ENCODE measurements at regions not wholly inside any gene's neighbourhood (a gene's known extent, or its start where the extent isn't known, plus 50 kb on each side); places are given as distances from the start of the nearest gene placed in this dataset.
"Not testable (repeated sequence)": the region's sequence is repeated elsewhere in the genome, so short reads cannot be mapped to it uniquely, and the experiment has no call there.

DNA sequence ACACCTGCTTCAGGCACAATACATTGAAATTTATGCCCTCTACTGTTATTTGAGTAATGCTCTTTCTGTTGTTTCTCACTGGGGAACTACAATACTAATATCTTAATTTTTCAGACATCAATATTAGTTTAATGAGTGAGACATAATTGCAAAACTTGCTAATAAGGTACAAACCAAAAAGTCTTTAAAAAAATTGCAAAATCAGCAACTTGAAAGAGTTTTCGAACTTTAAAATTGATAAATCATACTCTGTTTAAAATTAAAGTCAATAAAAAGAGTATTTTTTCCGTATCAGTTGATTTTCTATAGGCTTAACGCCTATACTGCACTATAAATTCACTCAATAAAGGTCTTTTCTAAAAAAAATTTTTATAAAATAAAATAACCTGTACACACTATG is 1735.9 kb upstream of the SEL1L start:
- no peak for DNase-seq

DNA sequence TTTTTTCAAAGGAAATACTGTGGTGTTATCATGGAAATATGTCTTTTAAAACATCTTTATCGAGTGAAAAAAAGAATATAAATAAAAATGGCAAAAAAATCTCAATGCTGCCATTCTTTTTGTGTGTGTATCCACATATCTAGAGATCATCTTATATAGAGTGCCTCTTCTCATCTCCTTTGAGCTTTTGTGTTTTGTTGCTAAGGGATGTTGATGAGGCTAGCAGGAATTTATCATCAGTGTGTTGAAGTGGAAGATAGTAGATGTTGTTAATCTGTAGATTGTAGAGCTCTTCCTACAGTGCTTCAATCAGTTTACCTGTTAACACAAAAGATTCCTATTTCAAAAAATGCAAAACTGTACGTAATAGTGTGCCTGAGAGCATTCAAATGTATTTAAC is 1738.0 kb upstream of the SEL1L start:
- DNase-seq: no peak

DNA sequence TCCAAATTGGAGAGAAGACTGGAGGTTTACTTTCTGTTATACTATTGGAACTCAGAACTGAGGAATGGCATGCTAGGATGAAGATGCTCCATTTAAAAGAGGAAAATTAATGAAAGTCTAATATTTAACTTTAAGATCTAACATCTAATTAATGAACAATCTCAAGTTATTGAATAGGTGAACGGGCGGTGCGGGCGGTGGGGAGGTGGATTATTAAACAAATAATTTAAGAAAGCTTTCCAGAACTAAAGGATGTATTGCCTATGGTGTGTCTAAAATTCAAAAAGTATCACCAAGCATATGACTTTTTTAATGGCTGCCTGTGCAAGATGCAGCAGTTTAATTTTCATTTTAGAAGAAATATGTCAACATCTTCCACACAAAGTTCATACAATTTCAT is 1747.1 kb upstream of the SEL1L start:
- no peak for DNase-seq

DNA sequence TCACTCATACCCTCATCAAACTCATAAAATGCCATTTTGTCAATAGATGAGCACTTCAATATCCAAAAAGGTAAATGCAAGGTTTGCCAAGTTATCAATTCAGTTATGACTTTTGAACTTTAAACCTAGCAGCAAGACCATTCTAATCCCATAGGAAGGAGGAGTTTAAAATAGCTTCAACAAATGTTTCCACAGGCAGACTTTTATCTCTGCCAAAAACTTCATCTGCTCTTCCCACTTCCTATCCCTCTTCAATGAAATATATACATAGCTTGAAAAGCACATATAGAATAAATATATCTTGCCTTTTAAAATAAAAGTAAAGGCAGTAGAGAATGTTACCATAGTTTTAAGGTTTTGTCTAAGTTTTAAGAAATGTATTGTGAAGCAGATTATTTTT is 1749.1 kb upstream of the SEL1L start:
- no peak for DNase-seq

DNA sequence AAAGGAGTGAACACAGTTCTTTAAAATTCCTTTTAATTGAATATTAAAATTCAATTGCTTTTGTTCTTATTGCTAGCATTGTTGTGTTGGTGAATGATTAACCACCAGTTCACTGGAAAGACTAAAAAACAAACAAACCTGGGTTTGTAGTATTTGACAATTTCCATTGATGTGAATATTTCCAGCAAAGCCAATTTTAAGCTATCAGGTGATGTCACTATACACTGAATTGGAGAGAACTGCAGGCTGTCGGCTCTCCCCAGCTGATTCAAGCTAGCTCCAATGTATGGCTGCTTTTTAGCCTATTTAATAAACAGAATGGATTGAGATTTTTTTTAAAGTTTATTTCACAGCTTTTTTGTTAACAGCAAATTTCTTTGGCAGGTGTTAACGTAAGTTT is 1753.6 kb upstream of the SEL1L start:
- no peak for DNase-seq

DNA sequence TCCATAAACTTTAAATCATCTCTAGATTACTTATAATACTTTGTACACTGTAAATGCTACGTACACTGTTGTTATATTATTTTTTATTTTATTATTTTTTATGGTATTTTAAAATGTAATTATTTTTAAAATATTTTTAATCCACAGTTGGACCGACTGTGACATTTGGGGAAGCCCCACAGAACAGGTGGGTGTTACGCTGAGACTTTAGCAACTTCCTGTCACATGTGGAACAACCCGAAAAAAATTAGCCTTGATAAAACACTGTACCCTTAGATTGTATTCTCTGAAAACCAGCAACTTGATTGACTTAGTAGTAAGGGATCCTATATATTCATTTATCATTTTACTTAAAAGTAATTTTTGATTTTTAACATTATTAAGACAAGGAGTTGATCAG is 1755.7 kb upstream of the SEL1L start:
- DNase-seq: no peak

DNA sequence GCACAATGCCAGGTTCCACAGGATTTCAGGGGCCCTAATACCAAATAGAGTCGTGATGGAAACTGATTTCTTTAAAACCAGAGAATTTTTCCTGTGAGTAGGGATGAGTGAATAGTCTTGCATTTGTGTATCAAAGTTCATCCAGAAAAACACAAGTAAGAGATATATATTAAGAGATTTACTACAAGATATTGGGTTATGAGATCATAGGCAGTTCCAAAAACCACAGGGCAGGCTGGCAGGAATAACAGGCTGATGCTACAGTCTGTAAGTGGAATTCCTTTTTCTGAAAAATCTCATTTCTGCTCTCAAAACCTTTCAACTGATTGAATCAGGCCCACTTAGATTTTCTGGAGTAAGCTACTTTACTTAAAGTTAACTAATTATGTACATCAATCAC is 1756.2 kb upstream of the SEL1L start:
- DNase-seq: no peak

DNA sequence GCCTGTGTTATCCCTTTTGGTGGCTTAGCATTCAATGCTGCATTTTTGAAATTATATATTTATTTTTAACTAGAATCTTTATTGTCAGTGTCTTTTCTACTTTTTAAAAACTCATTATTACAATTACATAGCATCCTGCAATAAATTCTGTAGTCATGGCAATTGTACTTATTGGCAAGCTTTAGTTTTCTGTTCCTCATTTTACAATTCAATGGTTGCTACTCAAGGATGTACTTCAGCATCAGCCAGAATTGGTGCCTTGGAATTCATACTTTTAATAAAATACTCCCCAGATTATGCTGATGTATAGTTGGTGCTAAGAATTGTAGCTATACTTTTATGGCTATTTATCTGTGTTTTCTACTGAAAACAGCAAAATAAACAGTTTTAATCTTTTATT is 1756.8 kb upstream of the SEL1L start:
- DNase-seq: no peak

DNA sequence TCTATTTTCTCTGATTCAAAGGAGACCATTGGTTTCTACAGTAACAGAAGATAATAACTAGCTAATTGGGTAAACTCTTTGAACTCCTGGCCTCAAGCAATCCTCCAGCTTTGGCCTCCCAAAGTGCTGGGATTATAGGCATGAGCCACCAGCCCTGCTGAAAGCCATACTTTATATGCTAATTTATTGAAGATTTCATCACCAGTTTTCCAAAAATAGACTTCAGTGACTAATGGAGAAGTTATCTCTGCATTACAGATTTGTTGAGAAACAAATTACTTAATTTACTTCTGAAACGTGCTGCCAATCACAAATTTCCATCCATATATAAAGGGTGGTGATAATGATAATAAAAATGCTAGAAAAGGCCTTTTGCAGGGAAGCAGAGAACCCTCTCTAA is 1758.1 kb upstream of the SEL1L start:
- DNase-seq: no peak

DNA sequence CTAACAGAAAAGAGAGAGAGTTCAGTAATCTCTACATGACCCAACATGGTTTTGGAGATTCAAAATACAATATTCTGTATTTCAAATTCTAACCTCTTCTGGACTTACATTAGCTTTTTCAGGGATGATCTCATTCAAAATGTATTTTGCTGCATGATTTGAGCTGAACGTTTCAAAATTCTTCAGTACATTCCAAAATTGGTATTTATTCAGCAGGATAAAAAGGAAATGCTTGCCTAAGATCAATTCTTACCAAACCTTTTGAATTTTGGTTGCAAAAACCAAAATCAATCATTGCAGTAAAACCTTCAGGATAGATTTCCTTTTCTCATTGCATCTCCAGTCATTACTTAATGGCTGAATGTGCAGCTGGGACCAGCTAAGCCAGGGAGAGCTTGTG is 1761.3 kb upstream of the SEL1L start:
- DNase-seq: no peak

DNA sequence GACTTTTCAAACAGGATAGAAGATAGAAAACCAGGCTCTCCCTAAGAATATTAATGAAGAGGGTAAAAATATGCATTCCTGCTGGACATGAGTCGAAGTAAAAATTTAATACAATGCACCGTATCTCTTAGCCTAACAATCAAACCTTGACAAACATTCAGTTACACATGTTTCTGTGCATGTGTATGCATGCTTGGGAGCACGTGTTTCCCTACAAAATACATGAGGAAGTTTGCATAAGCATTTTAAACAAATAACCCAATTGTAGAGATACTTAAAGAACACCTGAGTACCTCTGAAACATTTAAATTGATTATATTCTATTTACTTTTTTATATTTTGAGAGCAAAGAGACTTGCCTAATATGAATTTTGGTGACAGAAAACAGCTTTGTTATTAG is 1763.7 kb upstream of the SEL1L start:
- DNase-seq: no peak

DNA sequence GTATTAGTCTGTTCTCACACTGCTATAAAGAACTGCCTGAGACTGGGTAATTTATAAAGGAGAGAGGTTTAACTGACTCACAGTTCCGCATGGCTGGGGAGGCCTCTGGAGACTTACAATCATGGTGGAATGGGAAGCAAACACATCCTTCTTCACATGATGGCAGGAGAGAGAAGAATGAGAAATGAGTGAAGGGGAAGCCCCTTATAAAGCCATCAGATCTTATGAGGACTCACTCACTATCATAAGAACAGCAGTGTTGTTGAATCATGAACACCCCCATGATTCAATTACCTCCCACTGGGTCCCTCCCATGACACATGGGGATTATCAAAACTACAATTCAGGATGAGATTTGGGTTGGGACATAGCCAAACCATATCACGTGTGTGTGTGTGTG is 1764.4 kb upstream of the SEL1L start:
- DNase-seq: not testable (repeated sequence)

DNA sequence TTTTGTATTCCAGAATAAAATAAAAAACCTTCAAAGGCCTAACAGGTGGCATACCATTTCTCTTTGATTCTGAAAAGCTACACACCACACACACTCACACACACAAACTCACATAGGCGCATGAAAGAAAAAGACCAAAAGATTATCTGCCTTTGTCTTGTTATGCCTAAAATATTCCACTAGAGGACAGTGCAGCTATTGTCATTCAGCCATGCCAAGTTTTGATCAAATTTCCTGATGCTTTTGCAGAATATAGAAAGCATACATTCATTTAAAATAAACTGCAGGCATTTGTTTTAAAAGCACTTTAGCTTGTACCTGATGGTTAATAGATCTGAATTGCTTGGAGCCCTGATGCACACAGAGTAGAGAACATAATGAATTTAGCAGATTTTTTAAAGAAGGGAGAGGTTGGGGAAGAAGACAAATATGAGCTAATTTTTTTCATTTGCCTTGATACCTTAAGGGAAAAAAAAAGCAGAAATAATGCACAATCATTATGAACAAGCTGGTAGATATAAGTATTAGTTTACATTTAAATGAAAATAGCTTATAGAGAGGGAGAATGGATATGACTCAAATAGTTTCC is 1766.9 kb upstream of the SEL1L start:
- peak; percentile 1 for DNase-seq

DNA sequence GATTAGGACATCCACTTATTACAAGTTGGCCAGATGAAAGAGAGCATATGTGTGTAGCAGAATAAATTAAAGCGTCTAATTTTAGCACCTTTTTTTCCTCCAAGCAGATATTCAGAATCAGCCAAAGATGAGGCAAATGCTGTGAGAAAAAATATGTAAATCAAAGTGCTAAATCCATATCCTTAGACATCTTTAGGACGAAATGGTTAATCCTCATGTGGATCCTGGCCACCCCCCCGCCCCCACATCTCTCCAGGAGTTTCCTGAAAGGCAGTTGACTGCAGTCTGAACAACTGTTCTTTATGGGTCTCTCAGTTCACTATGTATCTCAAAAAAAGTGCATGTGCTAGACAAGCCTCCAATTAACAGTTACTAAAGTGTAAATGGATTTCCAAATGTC is 1768.1 kb upstream of the SEL1L start:
- no peak for DNase-seq

DNA sequence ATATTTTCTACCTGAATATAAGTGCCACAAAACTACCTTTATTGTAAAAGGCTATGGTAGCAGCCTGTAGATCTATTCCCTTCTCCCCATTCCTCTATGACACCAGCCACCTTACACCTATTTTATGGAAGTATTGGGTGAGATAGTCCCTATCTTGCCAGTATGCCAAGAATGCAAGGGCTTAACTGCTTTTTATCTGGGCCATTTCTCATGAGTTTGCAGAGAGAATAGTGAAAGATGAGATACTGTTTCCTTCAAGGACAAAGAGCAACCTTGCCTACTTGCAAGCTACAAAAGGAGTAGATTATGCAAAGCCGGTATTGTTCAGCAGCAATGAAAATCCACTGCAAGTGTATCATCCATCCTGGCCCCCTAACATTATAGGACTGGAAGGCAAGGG is 1775.6 kb upstream of the SEL1L start:
- DNase-seq: no peak

DNA sequence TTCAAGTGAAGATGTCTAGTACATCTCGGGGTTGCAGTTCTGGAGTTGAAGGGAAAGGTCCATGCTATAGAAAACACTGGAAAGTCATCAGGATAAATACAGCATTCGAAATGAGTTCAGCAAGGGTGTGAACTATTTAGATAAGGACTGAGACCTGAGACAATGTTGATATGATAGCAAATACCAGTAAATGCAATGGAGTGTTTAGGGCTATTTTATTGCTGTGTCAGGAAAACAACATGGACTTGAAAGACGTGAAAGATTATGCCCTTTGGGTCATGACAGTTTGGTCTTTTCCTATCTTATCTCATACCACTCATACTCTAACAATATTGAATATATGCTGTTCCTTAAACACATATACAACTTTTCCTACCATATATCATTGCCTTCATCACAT is 1776.2 kb upstream of the SEL1L start:
- DNase-seq: no peak

DNA sequence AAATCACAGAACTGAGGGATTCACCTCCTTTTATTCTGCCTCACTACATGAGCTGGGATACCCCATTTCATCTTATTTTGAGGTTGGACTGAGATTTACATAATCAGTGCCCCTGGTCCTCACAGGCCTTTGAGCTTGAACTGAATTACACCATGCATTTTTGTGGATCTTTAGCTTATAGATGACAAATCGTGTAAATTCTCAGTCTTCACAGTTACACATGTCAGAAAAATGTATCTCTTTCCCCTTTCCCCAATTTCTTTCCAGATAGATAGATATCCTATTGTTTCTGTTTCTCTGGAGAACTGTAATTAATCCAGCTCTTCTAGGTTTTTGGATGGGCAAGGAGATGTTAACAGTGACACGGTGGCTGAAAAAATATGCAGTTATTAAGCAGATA is 1778.9 kb upstream of the SEL1L start:
- DNase-seq: no peak

DNA sequence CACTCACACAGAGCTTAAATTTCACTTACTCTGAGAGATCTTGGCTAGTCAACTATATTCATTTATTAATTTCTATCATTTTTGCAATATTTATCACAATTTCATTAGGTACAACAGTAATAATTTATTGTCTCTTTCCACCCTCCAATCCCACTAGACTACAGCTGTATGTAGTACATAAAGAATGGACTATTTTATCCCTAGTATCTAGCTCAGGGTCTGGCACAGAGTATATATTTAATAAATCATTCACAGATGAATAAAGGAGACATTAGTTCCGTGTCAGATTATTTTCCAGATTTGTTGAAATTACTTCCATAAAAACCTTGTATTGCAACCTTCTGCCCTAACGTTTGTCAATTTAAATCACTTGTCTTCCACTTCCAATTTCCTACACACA is 1781.1 kb upstream of the SEL1L start:
- DNase-seq: no peak

DNA sequence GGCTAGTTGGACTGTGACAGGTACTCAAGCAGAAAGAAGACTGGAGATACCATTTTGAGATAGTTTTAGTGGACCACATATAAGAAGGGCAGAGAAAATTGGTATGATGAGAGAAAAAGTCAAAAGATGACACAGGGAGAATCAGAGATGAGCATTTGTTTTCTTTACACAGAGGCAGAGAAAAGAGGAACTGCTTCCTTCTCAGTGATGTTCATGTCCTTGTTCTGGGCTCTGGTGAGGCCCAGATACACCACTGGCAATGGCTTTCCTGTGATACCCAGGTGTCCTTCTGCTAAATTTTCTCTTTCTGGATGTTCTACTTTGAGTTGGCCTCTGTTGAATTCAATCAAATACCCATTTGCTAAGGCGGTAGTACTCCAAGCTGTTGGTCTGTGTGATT is 1782.7 kb upstream of the SEL1L start:
- no peak for DNase-seq

DNA sequence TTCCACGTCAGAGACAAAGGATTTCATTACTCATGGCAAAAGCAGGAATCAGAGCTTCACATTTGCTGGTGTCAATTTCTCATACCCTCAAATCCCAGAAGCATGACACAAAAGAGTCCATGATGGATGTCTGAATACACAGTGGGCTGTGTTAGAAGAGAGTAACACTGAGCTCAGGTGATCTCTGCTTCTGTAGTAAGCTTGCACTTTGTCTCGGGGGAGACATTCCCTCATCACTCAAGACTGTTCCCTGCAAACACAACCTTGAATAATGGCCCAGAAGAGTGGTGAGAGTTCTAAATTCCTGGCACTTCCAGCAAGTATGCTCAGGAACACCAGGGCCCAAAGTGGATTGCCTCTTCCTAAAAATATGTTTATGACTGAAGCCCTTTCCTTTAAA is 1787.2 kb upstream of the SEL1L start:
- DNase-seq: no peak

DNA sequence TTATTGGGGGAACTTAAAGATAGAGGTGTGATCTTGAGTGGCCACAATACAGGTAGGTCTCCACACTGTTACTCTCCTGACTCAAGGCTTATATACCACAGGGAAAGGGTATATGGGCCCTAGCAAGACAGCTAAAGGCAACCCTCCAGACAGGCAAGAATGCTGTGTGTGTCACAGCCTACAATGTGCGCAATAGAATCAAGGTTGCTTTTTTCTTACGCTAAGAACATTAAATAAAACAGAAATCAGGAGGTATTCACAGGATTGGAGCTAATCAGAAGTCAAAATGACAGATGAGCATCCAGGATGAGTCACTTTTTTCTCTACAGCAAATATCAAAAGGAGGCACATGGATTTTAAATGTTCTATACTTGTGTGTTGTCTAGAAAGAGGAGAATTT is 1797.9 kb upstream of the SEL1L start:
- no peak for DNase-seq

DNA sequence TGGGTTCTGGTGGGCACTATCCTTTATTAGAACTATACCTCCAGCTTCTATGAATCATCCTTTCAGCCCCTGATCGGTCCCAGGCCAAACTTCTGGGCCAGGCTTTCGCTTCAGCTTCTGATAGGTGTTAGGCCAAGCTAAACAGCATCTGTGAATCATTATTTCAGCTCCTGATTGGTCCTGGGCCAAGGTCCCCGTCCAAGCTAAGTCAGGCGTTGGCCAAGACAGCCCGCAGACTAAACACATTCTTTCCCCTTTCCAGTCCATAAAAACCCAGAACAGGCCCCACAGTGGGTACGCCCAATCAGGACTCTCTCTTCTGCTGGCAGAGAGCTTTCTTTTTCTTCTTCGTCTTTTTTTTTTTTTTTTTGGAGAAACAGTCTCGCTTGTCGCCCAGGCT is 1808.9 kb upstream of the SEL1L start:
- DNase-seq: no peak

DNA sequence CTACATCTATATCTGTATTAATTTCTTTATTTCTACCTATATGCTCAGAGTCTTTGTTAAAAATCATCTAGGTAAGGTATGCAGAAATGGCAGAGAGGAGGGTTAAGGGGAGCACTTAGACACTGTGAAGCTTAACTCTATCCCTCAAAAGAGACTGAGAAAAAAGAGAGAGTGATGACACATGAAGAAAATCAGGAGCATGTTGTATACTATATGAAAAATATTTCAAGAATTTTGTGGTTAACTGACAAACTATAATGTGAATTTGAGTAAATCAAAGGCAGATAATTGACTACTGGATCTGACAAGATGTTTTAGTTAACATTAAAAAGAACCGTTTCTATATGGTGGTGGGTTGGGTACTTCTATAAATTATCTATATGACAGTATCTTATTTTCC is 1814.2 kb upstream of the SEL1L start:
- no peak for DNase-seq

DNA sequence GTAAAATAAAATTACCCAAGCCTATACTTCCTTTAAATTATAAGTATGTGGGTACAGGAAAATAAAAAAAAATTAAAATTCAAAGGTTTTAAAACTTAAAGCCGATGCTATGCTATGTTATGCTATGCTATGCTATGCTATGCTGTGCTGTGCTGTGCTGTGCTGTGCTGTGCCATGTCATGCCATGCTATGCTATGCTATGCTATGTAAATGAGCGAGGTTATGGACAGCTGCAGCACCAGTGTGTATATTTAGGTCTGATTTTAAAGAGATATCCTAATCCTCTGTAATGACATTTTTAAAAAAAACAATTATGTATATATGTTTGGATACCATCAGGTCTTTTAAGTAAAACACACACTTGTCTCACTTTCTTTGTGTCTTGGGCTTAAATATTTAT is 1822.0 kb upstream of the SEL1L start:
- no peak for DNase-seq

DNA sequence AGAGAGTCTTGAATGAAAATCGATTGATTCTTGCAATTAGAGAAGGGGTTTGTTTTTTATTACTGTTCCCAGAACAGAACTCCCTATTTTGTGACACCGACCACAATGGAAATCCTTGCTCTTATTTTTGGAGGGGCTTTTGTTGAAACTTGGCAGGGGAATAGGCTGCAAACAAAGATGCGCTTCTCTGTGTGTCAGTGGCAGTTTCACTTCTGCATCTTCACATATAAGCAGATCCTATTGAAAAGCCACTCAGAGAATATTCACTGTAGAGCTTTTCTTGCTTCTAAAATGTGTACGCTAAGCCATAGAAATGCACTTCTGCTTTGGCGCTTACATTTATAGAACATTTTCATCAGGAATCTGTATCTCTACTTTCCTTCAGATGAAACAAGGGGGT is 1822.4 kb upstream of the SEL1L start:
- no peak for DNase-seq

DNA sequence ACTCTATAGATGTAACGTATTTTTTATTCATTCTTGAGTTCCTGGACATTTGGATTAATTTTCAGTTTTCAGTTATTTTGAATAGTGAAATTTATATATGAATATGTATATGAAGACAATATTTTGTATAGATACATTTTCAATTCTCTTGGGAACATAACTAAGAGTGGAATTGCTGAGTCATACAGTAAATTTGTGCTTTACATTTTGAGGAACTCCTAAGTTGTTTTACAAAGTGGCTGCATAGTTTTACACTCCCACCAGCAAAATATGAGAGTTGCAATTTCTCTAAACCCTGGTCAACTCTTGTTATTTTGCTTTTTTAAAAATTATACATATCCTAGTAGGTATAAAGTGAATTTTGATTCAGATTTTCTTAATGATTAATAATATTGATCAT is 1838.6 kb upstream of the SEL1L start:
- DNase-seq: no peak
